GM12878 (cell line): ENCODE measurements at regions not wholly inside any gene's neighbourhood (a gene's known extent, or its start where the extent isn't known, plus 50 kb on each side); places are given as distances from the start of the nearest gene placed in this dataset.
A peak's percentile ranks its signal among the peaks of the same experiment; 100 is the strongest.
"Not testable (repeated sequence)": the region's sequence is repeated elsewhere in the genome, so short reads cannot be mapped to it uniquely, and the experiment has no call there.

Source experiments
- ATAC-seq: fragments of 200-7000 bp; cut with Tn5 transposase; 3 replicates; pipeline ENCODE4 v1.9.1; 2020; ENCODE audit warnings: mild to moderate bottlenecking, moderate library complexity
- BruUV-seq: library from RNA; stranded (reverse); fragments of 400-500 nt; replicated peaks from 2 replicates; lab custom pipeline; 2021; lab: Mats Ljungman, UMichigan
- CTCF ChIA-PET: fragments of 300-600 bp; sonication (Branson Sonifier 250); formaldehyde crosslinking; extraction: SDS; loops from one replicate; lab custom pipeline; 2021; ENCODE audit warnings: inconsistent platforms; lab: Yijun Ruan, JAX
- POLR2A ChIA-PET: fragments of 350-600 bp; formaldehyde crosslinking; extraction: SDS; loops from one replicate; lab custom pipeline; 2021; ENCODE audit warnings: inconsistent platforms; lab: Charles Lee
- RAD21 ChIA-PET: fragments of 300-600 bp; sonication (Branson Sonifier 250); formaldehyde crosslinking; loops from one replicate; lab custom pipeline; 2023; ENCODE audit warnings: antibody characterized with exemption; ENCODE audit not compliant: unreplicated experiment; lab: Charles Lee
- SMC1A ChIA-PET: fragments of 300-600 bp; sonication (Branson Sonifier 250); formaldehyde crosslinking; loops from one replicate; lab custom pipeline; 2023; ENCODE audit not compliant: unreplicated experiment, uncharacterized antibody; lab: Charles Lee
- DNase-seq: peaks from one replicate; pipeline ENCODE4 v3.0.0-alpha.2; 2011; ENCODE audit warnings: low read depth, low spot score
- FAIRE-seq: peaks from 3 replicates; lab custom pipeline; 2011; peaks lifted over from hg19 to GRCh38; lab: Jason Lieb, UNC
- H2AFZ ChIP-seq: 2 replicates; pipeline ENCODE4 v1.6.0; 2011; ENCODE audit warnings: low read depth, low read length, control low read depth; ENCODE audit not compliant: control insufficient read depth
- H3K27ac ChIP-seq: 2 replicates; pipeline ENCODE4 v1.5.1; 2011; ENCODE audit warnings: control low read depth; ENCODE audit not compliant: control insufficient read depth, insufficient read depth
- H3K27me3 ChIP-seq, 2 experiments: replicated peaks in 1 of 2; 2 replicates each; pipeline versions ENCODE4 v1.6.0 to v1.6.1; 2011; ENCODE audit warnings: low read length in 1 of 2; ENCODE audit not compliant: control insufficient read depth in 2 of 2, insufficient read depth in 2 of 2
- H3K36me3 ChIP-seq, 2 experiments: 2 replicates each; pipeline ENCODE4 v1.5.1; 2011; ENCODE audit warnings: low read length in 1 of 2; ENCODE audit not compliant: control insufficient read depth in 2 of 2, insufficient read depth in 2 of 2
- H3K4me1 ChIP-seq: 2 replicates; pipeline ENCODE4 v1.6.1; 2011; ENCODE audit warnings: mild to moderate bottlenecking, low read length, moderate library complexity, mixed read lengths; ENCODE audit not compliant: control insufficient read depth, insufficient read depth
- H3K4me2 ChIP-seq: 2 replicates; pipeline ENCODE4 v1.6.0; 2011; ENCODE audit warnings: control low read depth; ENCODE audit not compliant: control insufficient read depth, insufficient read depth
- H3K4me3 ChIP-seq: fragments of 200-600 bp; sonication (generic); 2 replicates; pipeline ENCODE4 v1.5.1; 2016
- H3K79me2 ChIP-seq: 2 replicates; pipeline ENCODE4 v1.6.0; 2011; ENCODE audit warnings: low read length; ENCODE audit not compliant: control insufficient read depth, insufficient read depth
- H3K9ac ChIP-seq: 2 replicates; pipeline ENCODE4 v1.8.0; 2011; ENCODE audit warnings: low read length, control low read depth, mixed read lengths; ENCODE audit not compliant: control insufficient read depth, insufficient read depth
- H3K9me3 ChIP-seq: replicated peaks from 3 replicates; pipeline ENCODE4 v1.5.1; 2011; ENCODE audit warnings: mild to moderate bottlenecking, low read length; ENCODE audit not compliant: control insufficient read depth, insufficient read depth
- H4K20me1 ChIP-seq: 2 replicates; pipeline ENCODE4 v1.6.0; 2011; ENCODE audit not compliant: control insufficient read depth, insufficient read depth
- ATF7 ChIP-seq: fragments of 450-650 bp; IDR thresholded peaks from 2 replicates; pipeline ENCODE4 v1.6.1; 2016; ENCODE audit warnings: low read depth, mild to moderate bottlenecking
- CHD2 ChIP-seq: IDR thresholded peaks from 2 replicates; pipeline ENCODE4 v1.6.1; 2011; ENCODE audit warnings: low read depth, low read length, improper control_type of control experiment, borderline replicate concordance
- HCFC1 ChIP-seq: fragments of 150-350 bp; IDR thresholded peaks from 2 replicates; pipeline ENCODE4 v1.6.1; 2014; ENCODE audit warnings: low read length
- IKZF2 ChIP-seq, 2 experiments: fragments of 450-650 bp; IDR thresholded peaks; 2 replicates each; pipeline ENCODE4 v1.6.1; 2017; ENCODE audit warnings: mild to moderate bottlenecking in 2 of 2, moderate library complexity in 2 of 2
- SREBF2 ChIP-seq: IDR thresholded peaks from 2 replicates; pipeline ENCODE4 v1.6.1; 2012; ENCODE audit warnings: mild to moderate bottlenecking, low read length
- ZNF207 ChIP-seq: fragments of 450-650 bp; IDR thresholded peaks from 2 replicates; pipeline ENCODE4 v1.6.1; 2014; ENCODE audit warnings: antibody characterized with exemption, mild to moderate bottlenecking, borderline replicate concordance
- WGBS: methylation state at CpG from one replicate; pipeline ENCODE4 v1.1.6; 2016; ENCODE audit warnings: low lambda C conversion rate; ENCODE audit not compliant: insufficient replicate concordance, insufficient coverage; ENCODE audit errors: missing lambda C conversion rate; 5-methylcytosine and 5-hydroxymethylcytosine counted together
- in situ Hi-C: fragments of 300-500 bp; cut with MboI; formaldehyde crosslinking; loops from 9 replicates; pipeline ENCODE4 v1.14.3; 2018; ENCODE audit warnings: mixed read lengths
- intact Hi-C: fragments of 100-400 bp; cut with micrococcal nuclease; formaldehyde crosslinking; loops from one replicate; pipeline ENCODE4 v1.14.2; 2022; ENCODE audit not compliant: unreplicated experiment
- TF ChIP-seq, protein P1 (sequence below): IDR thresholded peaks from 2 replicates; pipeline ENCODE4 v1.6.1; 2011; ENCODE audit warnings: low read depth, mild to moderate bottlenecking, low read length, moderate library complexity, borderline replicate concordance; ENCODE audit errors: extremely low read depth

DNA sequence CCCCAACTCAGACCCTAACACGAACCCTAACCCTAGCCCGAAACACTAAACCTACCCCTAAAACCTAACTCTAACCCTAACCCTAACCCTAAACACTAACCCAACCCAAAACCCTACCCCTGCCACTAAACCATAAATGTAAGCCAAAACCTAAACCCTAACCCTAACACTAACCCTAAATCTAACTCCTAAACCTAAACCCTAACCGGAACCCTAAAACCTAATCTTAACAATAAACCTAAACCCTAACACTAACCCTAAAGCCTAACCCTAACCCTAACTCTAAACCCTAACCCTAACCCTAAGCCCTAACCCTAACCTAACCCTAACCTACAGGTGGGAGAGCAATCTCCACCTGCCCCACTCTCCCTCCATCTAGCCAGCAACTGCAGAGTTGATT, 152.3 kb downstream of the OR4M2 start:
- CTCF ChIA-PET = no interaction called here
- no peak overlapping the region for H3K4me2 ChIP-seq
- H3K9me3 ChIP-seq = no peaks in the 10 kb centered on the region
- 44% methylated on average over 3 of the region's 3 CpGs for WGBS
- H3K4me3 ChIP-seq = no peak overlapping the region
- ATAC-seq (no peak), DNase-seq (no peak), FAIRE-seq (peak; percentile 85)
- RAD21 ChIA-PET = no interaction called here
- no peak overlapping the region for H2AFZ ChIP-seq
- H3K9ac ChIP-seq = no peak overlapping the region
- no peaks in the 10 kb centered on the region for H4K20me1 ChIP-seq
- POLR2A ChIA-PET = no interaction called here
- in situ Hi-C loops = loop anchor here (10.0 kb wide), 1 partner anchor 1888 kb away; no protein-coding TSS in a partner anchor
- no peaks in the 10 kb centered on the region for H3K4me1 ChIP-seq
- intact Hi-C loops = no loop called here
- H3K36me3 ChIP-seq = no peaks in the 10 kb centered on the region
- no peaks in the 10 kb centered on the region for H3K27me3 ChIP-seq
- H3K79me2 ChIP-seq = no peaks in the 10 kb centered on the region
- no TSS peak for BruUV-seq
- SMC1A ChIA-PET = no interaction called here
- TF ChIP-seq, protein P1, sequence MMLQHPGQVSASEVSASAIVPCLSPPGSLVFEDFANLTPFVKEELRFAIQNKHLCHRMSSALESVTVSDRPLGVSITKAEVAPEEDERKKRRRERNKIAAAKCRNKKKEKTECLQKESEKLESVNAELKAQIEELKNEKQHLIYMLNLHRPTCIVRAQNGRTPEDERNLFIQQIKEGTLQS = no peak
- TF ChIP-seq HCFC1 (no peak), ZNF207 (no peak), ATF7 (no peak), SREBF2 (no peak), CHD2 (no peak), IKZF2 (IDR thresholded peaks at IDR 0.05) (no peak)
- no peak overlapping the region for H3K27ac ChIP-seq

DNA sequence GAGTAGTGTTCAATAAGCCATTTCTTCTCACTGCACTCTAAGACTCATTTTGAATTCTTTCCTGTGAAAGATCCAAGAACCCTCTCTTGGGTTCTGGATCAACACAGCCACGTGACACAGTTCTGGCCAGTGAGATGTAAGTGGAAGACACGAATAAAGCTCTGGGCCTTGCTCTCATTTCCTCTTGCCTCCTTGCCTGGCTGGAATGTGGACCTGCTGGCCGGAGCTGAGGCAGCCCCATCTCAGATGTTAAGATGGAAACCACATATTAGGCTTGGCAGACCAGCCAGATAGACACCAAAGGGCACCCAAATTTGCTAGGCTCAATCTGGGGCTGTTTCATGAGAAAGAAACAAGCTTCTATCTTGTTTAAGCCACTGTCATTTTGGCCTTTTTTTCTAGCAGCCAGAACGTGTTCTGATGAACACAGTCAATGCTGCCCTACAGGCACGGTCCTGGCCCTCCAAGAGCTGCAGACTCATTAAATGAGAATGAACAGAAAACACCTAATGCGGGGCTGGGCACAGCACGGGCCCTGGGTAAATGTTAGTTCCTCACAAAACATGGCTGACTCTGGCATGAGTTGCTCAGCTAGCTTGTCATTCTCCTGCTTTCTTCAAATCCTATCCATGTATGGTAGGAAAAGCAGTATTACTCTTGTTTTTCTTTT, 155.1 kb downstream of the OR4M2 start:
- H3K9ac ChIP-seq, RAD21 ChIA-PET, H3K36me3 ChIP-seq, POLR2A ChIA-PET, H3K27me3 ChIP-seq, H3K27ac ChIP-seq, SMC1A ChIA-PET, DNase-seq, H3K79me2 ChIP-seq, FAIRE-seq, intact Hi-C loops, H3K4me3 ChIP-seq, CTCF ChIA-PET, H2AFZ ChIP-seq, BruUV-seq, ATAC-seq, H4K20me1 ChIP-seq, H3K9me3 ChIP-seq, H3K4me2 ChIP-seq, H3K4me1 ChIP-seq: not testable (repeated sequence)
- WGBS = 8% methylated on average over 6 of the region's 7 CpGs
- in situ Hi-C loops = loop anchor here (10.0 kb wide), 1 partner anchor 1891 kb away; no protein-coding TSS in a partner anchor
